ENCODE measurements at regions not wholly inside any gene's neighbourhood (a gene's known extent, or its start where the extent isn't known, plus 50 kb on each side); places are given as distances from the start of the nearest gene placed in this dataset.

DNA sequence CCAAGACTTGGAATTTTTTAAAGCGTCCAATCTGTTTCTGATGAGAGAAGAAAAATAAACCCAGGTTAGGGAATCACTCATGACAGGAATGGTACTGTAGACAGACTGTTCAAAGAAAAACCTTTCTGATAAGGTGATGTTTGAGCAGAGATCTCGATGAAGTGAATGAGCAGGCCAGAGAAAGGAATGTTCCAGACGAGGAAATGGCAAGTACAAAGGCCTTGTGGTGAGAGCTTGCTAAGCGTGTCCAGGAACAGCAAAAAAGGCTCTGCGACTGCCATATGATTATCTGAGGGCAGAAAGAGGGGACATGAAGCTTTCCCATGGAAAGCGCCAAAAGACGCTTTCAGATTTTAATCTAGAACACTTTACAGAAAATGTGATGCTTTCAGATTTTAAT, 458.4 kb upstream of the SOX5 start (continued):
- TF ChIP-seq MLX (CRISPR knock-in tag; conservative IDR thresholded peaks at IDR 0.05) (no peak), DMBX1 (CRISPR knock-in tag; IDR thresholded peaks at IDR 0.05; ENCODE audit: borderline replicate concordance) (no peak), BRF1 (IDR thresholded peaks at IDR 0.05; ENCODE audit: borderline replicate concordance, extremely low read depth, insufficient read length) (no peak), ILK (tag; IDR thresholded peaks at IDR 0.05; ENCODE audit: borderline replicate concordance, low read depth) (no peak), ZBTB43 (CRISPR knock-in tag; IDR thresholded peaks at IDR 0.05) (no peak), BHLHE40 (IDR thresholded peaks at IDR 0.05; ENCODE audit: low read length) (no peak)
- TF ChIP-seq, protein P1, sequence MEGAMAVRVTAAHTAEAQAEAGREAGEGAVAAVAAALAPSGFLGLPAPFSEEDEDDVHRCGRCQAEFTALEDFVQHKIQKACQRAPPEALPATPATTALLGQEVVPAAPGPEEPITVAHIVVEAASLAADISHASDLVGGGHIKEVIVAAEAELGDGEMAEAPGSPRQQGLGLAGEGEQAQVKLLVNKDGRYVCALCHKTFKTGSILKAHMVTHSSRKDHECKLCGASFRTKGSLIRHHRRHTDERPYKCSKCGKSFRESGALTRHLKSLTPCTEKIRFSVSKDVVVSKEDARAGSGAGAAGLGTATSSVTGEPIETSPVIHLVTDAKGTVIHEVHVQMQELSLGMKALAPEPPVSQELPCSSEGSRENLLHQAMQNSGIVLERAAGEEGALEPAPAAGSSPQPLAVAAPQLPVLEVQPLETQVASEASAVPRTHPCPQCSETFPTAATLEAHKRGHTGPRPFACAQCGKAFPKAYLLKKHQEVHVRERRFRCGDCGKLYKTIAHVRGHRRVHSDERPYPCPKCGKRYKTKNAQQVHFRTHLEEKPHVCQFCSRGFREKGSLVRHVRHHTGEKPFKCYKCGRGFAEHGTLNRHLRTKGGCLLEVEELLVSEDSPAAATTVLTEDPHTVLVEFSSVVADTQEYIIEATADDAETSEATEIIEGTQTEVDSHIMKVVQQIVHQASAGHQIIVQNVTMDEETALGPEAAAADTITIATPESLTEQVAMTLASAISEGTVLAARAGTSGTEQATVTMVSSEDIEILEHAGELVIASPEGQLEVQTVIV (CRISPR knock-in tag; IDR thresholded peaks at IDR 0.05; ENCODE audit: borderline replicate concordance): no peak
